Right atrium auricular region (tissue), 2 donors: ENCODE measurements at regions not wholly inside any gene's neighbourhood (a gene's known extent, or its start where the extent isn't known, plus 50 kb on each side); places are given as distances from the start of the nearest gene placed in this dataset.

ENCODE experiments used
- DNase-seq: peaks from one replicate; pipeline ENCODE4 v3.0.0-alpha.2; 2019; ENCODE audit warnings: low spot score
- H3K27ac ChIP-seq, 2 donors: fragments of 200-600 bp; sonication (generic); 1 replicate in 1 of 2; 2 replicates in 1 of 2; pipeline ENCODE4 v1.5.1; 2016 to 2019
- H3K27me3 ChIP-seq, 2 donors: fragments of 200-600 bp; sonication (generic); one replicate each; pipeline versions ENCODE4 v1.5.1 to v1.6.0; 2017 to 2019
- H3K36me3 ChIP-seq: fragments of 200-600 bp; sonication (generic); one replicate; pipeline ENCODE4 v1.5.1; 2016
- H3K4me1 ChIP-seq, 2 donors: fragments of 200-600 bp; sonication (generic); one replicate each; pipeline versions ENCODE4 v1.5.1 to v1.6.0; 2017 to 2019
- H3K4me3 ChIP-seq, 2 donors: fragments of 200-600 bp; sonication (generic); 1 replicate in 1 of 2; 2 replicates in 1 of 2; pipeline ENCODE4 v1.5.1; 2017 to 2019; ENCODE audit warnings: mild to moderate bottlenecking in 1 of 2, moderate library complexity in 1 of 2
- H3K9me3 ChIP-seq, 2 donors: fragments of 200-600 bp; sonication (generic); one replicate each; pipeline ENCODE4 v1.5.1; 2019
- CTCF ChIP-seq, 2 donors: fragments of 200-600 bp; sonication (generic); IDR thresholded peaks; one replicate each; pipeline ENCODE4 v1.5.1; 2019; ENCODE audit warnings: antibody characterized with exemption in 2 of 2

GRCh38 chr13:84126671-84127171 lies 244.4 kb upstream of the SLITRK1 start:
- TF ChIP-seq CTCF (IDR thresholded peaks at IDR 0.05), result no peak
- no peak overlapping the region for H3K27ac ChIP-seq
- no peaks in the 10 kb centered on the region for H3K36me3 ChIP-seq
- H3K9me3 ChIP-seq, result no peaks in the 10 kb centered on the region
- H3K4me1 ChIP-seq, result no peaks in the 10 kb centered on the region
- no peaks in the 10 kb centered on the region for H3K27me3 ChIP-seq
- no peak for DNase-seq
- no peak overlapping the region for H3K4me3 ChIP-seq

- H3K27me3 ChIP-seq, result no peaks in the 10 kb centered on the region
- H3K4me1 ChIP-seq, result no peaks in the 10 kb centered on the region
- no peak overlapping the region for H3K4me3 ChIP-seq
- H3K27ac ChIP-seq, result no peak overlapping the region
- no peaks in the 10 kb centered on the region for H3K9me3 ChIP-seq
- H3K36me3 ChIP-seq, result no peaks in the 10 kb centered on the region
- DNase-seq, result no peak
- no peak for TF ChIP-seq CTCF (IDR thresholded peaks at IDR 0.05)
Observed at GRCh38 chr13:84121456-84121855, 239.2 kb upstream of the SLITRK1 start.

GRCh38 chr13:84118839-84119409 lies 236.7 kb upstream of the SLITRK1 start:
- DNase-seq, result no peak
- no peak overlapping the region for H3K4me3 ChIP-seq
- no peaks in the 10 kb centered on the region for H3K27me3 ChIP-seq
- no peak for TF ChIP-seq CTCF (IDR thresholded peaks at IDR 0.05)
- H3K27ac ChIP-seq, result no peak overlapping the region
- no peaks in the 10 kb centered on the region for H3K9me3 ChIP-seq
- H3K4me1 ChIP-seq, result no peaks in the 10 kb centered on the region
- H3K36me3 ChIP-seq, result no peaks in the 10 kb centered on the region

- Histone ChIP-seq H3K4me3 (no peak overlapping the region), H3K27me3 (no peaks in the 10 kb centered on the region), H3K36me3 (no peaks in the 10 kb centered on the region), H3K4me1 (no peaks in the 10 kb centered on the region), H3K27ac (no peak overlapping the region), H3K9me3 (no peaks in the 10 kb centered on the region)
- no peak for DNase-seq
- TF ChIP-seq CTCF (IDR thresholded peaks at IDR 0.05), result no peak
Observed at GRCh38 chr13:84098273-84098672, 216.0 kb upstream of the SLITRK1 start.

- Histone ChIP-seq H3K27me3 (no peaks in the 10 kb centered on the region), H3K4me1 (no peaks in the 10 kb centered on the region), H3K36me3 (no peaks in the 10 kb centered on the region), H3K9me3 (no peaks in the 10 kb centered on the region), H3K4me3 (no peak overlapping the region), H3K27ac (no peak overlapping the region)
- DNase-seq, result no peak
- no peak for TF ChIP-seq CTCF (IDR thresholded peaks at IDR 0.05)
Observed at GRCh38 chr13:84097148-84097547, 214.9 kb upstream of the SLITRK1 start.

GRCh38 chr13:84096216-84096615 lies 213.9 kb upstream of the SLITRK1 start:
- no peaks in the 10 kb centered on the region for H3K4me1 ChIP-seq
- H3K9me3 ChIP-seq, result no peaks in the 10 kb centered on the region
- no peak overlapping the region for H3K27ac ChIP-seq
- H3K4me3 ChIP-seq, result no peak overlapping the region
- H3K27me3 ChIP-seq, result no peaks in the 10 kb centered on the region
- TF ChIP-seq CTCF (IDR thresholded peaks at IDR 0.05), result no peak
- no peaks in the 10 kb centered on the region for H3K36me3 ChIP-seq
- DNase-seq, result no peak
